ENCODE measurements at regions not wholly inside any gene's neighbourhood (a gene's known extent, or its start where the extent isn't known, plus 50 kb on each side); places are given as distances from the start of the nearest gene placed in this dataset.
"Not testable (repeated sequence)": the region's sequence is repeated elsewhere in the genome, so short reads cannot be mapped to it uniquely, and the experiment has no call there.

DNA sequence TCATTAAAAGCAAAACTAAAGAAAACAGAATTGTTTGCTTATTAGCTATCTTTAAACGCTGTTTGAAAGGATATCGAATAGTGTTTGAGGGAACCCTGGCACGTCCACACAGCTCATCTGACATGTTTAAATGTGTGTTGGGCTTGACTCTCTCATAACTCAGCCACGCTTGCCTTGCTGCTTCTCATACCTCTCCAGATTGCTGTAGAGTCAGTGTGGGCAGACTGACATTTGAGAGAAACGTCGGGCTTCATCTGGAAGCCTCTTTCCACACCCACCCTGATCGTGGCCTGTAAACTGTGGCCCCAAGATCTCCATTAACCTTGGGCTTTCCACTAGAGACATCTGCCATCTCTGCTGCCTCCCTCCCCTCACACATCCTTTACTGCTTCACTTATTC, 226.4 kb upstream of the PLGLB2 start:
- not testable (repeated sequence) for DNase-seq

- DNase-seq = not testable (repeated sequence)
Observed at GRCh38 chr2:87524619-87525188, 223.2 kb upstream of the PLGLB2 start.

- DNase-seq = peak; percentile 23
Observed at GRCh38 chr2:87525497-87525991, 222.3 kb upstream of the PLGLB2 start.

DNA sequence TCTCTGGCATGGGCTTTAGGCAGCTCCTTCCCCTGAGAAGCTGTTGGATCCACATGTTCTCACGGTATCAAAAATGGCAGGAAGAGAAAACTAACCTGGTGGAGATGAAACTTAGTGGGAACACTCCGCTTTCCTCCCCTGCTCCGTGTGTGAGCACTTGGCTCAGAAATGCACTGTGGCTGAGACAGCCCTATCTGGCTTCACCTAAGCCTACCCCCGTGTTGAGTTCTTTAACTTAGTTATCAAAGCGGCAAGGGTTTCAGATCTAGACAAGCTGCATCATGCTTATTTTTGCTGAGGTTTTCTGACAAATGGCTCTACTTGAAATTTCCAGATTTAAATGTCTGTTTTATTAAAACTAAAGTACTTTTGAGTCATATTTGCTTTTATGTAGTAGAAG, 221.6 kb upstream of the PLGLB2 start:
- not testable (repeated sequence) for DNase-seq

DNA sequence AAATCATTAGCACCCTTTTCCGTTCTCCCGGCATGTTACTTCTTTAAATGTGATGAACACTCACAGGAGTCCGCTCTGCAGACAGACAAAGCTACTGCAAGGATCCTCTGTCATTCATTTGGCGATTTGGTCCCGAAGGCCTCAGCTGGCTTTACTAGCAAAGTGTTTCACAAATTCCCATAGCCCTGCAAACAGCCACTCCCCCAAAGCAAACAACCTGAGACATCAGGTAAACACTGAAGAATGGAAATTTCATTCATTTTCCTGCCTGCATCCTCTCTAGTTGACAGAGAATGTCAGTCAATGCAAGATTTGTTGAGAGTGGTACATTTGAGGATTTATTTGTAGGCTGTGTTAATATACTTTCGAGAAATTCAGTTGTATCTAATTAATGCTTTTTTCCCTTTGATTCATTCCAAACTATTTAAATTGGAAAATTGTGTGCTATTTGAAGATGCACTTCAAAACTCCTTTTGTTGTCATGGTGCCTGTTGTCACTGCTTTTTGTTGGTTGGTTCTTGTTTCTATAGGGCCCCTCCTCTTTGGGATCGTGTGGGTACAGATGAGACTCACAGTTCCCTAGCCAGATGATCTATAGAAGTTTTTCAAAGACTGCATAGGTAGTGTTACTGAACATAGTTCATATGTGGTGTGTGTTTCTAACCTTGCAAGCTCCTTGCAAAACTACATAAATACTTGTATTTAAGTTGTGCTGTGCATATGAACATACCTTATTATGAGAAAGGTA, 215.7 kb upstream of the PLGLB2 start:
- DNase-seq = not testable (repeated sequence)

GRCh38 chr2:87533390-87534272, 214.3 kb upstream of the PLGLB2 start:
- peak; percentile 40 for DNase-seq

- not testable (repeated sequence) for DNase-seq
Observed at GRCh38 chr2:87534273-87534889, 213.5 kb upstream of the PLGLB2 start.

GRCh38 chr2:87536427-87536826, 211.5 kb upstream of the PLGLB2 start:
- peak; percentile 84 for DNase-seq

- not testable (repeated sequence) for DNase-seq
Observed at GRCh38 chr2:87537251-87537671, 210.6 kb upstream of the PLGLB2 start.

GRCh38 chr2:87538268-87538667, 209.6 kb upstream of the PLGLB2 start:
- not testable (repeated sequence) for DNase-seq

GRCh38 chr2:87539151-87539943, 208.5 kb upstream of the PLGLB2 start:
- DNase-seq = not testable (repeated sequence)

- not testable (repeated sequence) for DNase-seq
Observed at GRCh38 chr2:87540242-87540641, 207.6 kb upstream of the PLGLB2 start.

GRCh38 chr2:87542599-87543174, 205.2 kb upstream of the PLGLB2 start:
- peak; percentile 95 for DNase-seq

- not testable (repeated sequence) for DNase-seq
Observed at GRCh38 chr2:87543797-87544196, 204.1 kb upstream of the PLGLB2 start.

DNA sequence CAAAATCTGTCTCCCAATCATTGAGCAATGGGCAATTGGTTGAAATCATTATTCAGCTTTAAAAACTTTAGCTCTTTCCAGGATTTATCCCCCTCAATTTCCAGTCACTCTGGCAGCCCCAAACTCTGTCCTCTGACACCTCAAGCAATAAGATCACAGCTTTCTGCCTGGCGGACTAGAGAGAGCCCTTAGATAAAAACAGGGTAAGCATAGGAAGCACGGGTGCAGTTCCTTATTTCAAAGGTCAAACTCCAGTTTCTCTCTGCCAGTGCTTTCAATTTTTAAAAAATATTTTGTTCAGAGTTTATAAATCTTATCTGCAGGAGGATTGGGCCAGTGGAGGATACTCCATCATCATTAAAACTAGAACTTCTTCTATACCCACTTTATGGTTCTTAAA, 200.8 kb upstream of the PLGLB2 start:
- not testable (repeated sequence) for DNase-seq

DNA sequence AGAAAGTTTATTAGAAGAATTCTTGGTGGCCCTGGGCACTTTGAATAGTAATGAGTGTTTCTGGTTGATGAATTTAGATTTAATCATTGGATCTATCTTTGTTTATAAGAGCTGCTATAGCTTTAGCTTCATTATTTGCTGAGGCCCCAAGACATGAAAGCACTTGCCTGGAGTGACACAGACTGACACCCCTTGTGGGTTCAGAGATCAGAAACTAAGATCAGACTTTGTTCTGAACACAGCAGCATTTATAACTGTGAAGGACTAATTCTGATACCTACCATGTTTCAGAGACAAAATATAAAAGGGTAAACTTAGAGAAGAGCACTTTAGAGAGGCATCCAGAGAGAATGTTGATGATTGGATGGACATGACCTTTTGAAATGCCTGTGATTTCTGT, 199.9 kb upstream of the PLGLB2 start:
- DNase-seq = not testable (repeated sequence)

- DNase-seq = not testable (repeated sequence)
Observed at GRCh38 chr2:87548681-87549536, 199.0 kb upstream of the PLGLB2 start.

DNA sequence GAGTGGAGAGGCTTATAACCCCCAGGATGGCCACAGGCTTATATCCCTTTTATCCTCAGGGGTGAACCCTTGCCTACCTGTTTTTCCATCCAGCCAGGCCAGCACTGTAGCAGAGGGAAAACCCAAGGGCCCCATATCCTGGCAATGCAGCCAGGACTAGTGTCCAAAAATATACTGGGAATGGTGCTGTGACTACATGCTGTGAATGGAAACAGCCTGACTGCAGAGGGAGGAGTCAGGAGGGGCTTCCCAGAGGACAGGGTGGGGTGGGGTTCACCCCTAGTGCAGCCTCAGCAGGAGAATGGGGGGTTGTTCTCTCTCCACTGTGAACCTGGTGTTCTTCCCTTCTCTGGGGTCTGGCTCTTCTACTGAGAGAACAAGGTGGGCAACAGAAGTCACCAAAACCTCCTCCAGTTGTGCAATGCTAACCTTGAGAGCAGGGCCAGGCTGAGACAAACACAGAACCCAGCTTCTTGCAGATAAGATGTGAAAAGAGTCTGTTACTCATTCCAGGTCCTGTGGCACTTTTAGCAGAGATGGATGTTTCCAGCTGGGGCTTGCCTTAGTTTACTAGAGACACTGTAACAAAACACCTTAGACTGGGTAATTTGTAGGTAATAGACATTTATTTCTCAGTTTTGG, 198.2 kb upstream of the PLGLB2 start:
- DNase-seq = not testable (repeated sequence)

DNA sequence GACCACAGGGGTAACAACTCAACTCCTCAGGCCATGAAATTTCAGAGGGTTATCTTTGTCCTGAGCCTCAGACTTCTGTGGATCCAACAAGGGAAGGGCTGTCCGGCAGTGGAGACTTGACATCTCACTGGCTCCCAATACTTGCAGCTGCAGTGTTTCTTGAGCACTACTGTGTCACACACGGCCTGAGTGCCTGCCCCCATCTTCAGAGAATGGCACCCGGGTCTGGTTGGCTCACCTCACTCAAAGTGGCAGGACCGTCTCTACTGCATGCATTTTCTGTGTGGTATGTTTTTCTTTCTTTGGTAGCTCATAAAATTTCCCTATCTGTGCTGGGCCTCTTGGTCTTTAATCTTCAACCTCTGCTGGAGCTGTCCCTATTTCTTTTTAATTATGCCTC, 193.2 kb upstream of the PLGLB2 start:
- not testable (repeated sequence) for DNase-seq

- DNase-seq = not testable (repeated sequence)
Observed at GRCh38 chr2:87555082-87555481, 192.8 kb upstream of the PLGLB2 start.
